ENCODE measurements at regions not wholly inside any gene's neighbourhood (a gene's known extent, or its start where the extent isn't known, plus 50 kb on each side); places are given as distances from the start of the nearest gene placed in this dataset.

DNA sequence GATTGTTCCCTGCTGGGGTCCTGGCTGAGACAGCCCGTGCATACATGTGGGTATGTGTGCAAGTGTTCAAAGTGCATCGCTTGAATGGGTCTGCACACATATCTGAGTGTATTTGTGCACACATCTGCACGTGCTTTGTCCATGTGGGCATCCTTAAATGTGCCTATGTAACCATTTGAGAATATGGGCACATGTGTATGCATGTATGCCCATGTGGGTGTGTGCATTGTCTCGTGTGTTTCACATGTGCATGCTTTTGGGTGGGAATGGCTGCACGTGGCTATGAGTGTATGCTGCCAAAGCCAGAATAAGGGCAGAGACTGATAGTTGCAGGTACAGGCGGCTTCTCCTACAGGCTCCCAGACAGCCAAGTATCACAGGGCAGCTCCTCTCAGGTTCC, 107.3 kb downstream of the LHX2 start:
- ATAC-seq (no peak), DNase-seq (ENCODE audit: low read depth, low spot score) (no peak)
- in situ Hi-C loops (cut with HindIII; ENCODE audit: low pct_unique_long_range_greater_than_20kb, low sequenced_read_pairs) (no loop called here), intact Hi-C loops (cut with micrococcal nuclease; ENCODE audit: unreplicated experiment) (no loop called here)
- no peaks in the 10 kb centered on the region for H3K27me3 ChIP-seq (ENCODE audit: control insufficient read depth, insufficient read depth, low read length)
- POLR2A ChIA-PET = no interaction called here
- no TSS peak for BruUV-seq (replicated peaks)
- no peak overlapping the region for H3K27ac ChIP-seq (ENCODE audit: low read length)
- no peaks in the 10 kb centered on the region for H3K36me3 ChIP-seq (ENCODE audit: control insufficient read depth, insufficient read depth, low read length)
- H3K4me1 ChIP-seq (ENCODE audit: control insufficient read depth, insufficient read depth, low read length) = no peaks in the 10 kb centered on the region
- no peak overlapping the region for H3K4me3 ChIP-seq (ENCODE audit: low read depth in 2 of 2, low read length in 2 of 2)
- CTCF ChIA-PET = no interaction called here
- TF ChIP-seq, protein P1, sequence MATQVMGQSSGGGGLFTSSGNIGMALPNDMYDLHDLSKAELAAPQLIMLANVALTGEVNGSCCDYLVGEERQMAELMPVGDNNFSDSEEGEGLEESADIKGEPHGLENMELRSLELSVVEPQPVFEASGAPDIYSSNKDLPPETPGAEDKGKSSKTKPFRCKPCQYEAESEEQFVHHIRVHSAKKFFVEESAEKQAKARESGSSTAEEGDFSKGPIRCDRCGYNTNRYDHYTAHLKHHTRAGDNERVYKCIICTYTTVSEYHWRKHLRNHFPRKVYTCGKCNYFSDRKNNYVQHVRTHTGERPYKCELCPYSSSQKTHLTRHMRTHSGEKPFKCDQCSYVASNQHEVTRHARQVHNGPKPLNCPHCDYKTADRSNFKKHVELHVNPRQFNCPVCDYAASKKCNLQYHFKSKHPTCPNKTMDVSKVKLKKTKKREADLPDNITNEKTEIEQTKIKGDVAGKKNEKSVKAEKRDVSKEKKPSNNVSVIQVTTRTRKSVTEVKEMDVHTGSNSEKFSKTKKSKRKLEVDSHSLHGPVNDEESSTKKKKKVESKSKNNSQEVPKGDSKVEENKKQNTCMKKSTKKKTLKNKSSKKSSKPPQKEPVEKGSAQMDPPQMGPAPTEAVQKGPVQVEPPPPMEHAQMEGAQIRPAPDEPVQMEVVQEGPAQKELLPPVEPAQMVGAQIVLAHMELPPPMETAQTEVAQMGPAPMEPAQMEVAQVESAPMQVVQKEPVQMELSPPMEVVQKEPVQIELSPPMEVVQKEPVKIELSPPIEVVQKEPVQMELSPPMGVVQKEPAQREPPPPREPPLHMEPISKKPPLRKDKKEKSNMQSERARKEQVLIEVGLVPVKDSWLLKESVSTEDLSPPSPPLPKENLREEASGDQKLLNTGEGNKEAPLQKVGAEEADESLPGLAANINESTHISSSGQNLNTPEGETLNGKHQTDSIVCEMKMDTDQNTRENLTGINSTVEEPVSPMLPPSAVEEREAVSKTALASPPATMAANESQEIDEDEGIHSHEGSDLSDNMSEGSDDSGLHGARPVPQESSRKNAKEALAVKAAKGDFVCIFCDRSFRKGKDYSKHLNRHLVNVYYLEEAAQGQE (IDR thresholded peaks at IDR 0.05; ENCODE audit: insufficient read depth in 1 of 2, low read depth in 2 of 2, low read length in 1 of 2) = no peak
- TF ChIP-seq POLR2AphosphoS5 (IDR thresholded peaks at IDR 0.05; ENCODE audit: low read depth, low read length) (no peak), TCF7L2 (IDR thresholded peaks at IDR 0.05; ENCODE audit: low read depth, low read length) (no peak), SIN3A (IDR thresholded peaks at IDR 0.05; ENCODE audit: borderline replicate concordance, insufficient read depth, low read depth, low read length) (no peak)
- TF ChIP-seq, protein P2, sequence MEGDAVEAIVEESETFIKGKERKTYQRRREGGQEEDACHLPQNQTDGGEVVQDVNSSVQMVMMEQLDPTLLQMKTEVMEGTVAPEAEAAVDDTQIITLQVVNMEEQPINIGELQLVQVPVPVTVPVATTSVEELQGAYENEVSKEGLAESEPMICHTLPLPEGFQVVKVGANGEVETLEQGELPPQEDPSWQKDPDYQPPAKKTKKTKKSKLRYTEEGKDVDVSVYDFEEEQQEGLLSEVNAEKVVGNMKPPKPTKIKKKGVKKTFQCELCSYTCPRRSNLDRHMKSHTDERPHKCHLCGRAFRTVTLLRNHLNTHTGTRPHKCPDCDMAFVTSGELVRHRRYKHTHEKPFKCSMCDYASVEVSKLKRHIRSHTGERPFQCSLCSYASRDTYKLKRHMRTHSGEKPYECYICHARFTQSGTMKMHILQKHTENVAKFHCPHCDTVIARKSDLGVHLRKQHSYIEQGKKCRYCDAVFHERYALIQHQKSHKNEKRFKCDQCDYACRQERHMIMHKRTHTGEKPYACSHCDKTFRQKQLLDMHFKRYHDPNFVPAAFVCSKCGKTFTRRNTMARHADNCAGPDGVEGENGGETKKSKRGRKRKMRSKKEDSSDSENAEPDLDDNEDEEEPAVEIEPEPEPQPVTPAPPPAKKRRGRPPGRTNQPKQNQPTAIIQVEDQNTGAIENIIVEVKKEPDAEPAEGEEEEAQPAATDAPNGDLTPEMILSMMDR (IDR thresholded peaks at IDR 0.05) = no peak
- H3K9me3 ChIP-seq (ENCODE audit: control insufficient read depth, insufficient read depth, low read depth, low read length) = no peaks in the 10 kb centered on the region

DNA sequence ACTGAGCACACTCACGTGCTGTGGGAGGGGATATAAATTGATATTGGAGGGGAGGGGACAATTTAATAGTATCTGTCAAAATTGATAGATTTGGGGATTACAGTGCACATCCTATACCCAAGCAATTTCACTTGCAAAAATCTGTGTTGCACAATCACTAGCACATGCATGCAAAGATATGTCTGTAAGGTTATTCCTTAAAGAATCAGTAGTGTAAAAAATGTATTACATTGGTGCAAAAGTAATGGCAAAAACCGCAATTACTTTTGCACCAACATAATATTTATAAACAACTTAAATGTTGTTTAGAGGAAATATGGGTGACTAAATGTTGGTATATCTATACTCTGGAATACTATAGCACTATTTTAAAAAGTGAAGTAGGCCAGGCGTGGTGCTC, 108.7 kb downstream of the LHX2 start:
- DNase-seq (ENCODE audit: low read depth, low spot score) = no peak
- Histone ChIP-seq H3K4me1 (ENCODE audit: control insufficient read depth, insufficient read depth, low read length) (no peaks in the 10 kb centered on the region), H3K36me3 (ENCODE audit: control insufficient read depth, insufficient read depth, low read length) (no peaks in the 10 kb centered on the region), H3K9me3 (ENCODE audit: control insufficient read depth, insufficient read depth, low read depth, low read length) (no peaks in the 10 kb centered on the region), H3K4me3 (ENCODE audit: low read depth in 2 of 2, low read length in 2 of 2) (no peak overlapping the region), H3K27ac (ENCODE audit: low read length) (no peak overlapping the region), H3K27me3 (ENCODE audit: control insufficient read depth, insufficient read depth, low read length) (no peaks in the 10 kb centered on the region)
- ChIA-PET CTCF (interaction anchor here (0.7 kb wide), 1 partner anchor 14 kb away, joined by 4 read pairs; no protein-coding TSS in a partner anchor), POLR2A (no interaction called here)
- TF ChIP-seq TCF7L2 (IDR thresholded peaks at IDR 0.05; ENCODE audit: low read depth, low read length) (no peak), POLR2AphosphoS5 (IDR thresholded peaks at IDR 0.05; ENCODE audit: low read depth, low read length) (no peak), SIN3A (IDR thresholded peaks at IDR 0.05; ENCODE audit: borderline replicate concordance, insufficient read depth, low read depth, low read length) (no peak)
- TF ChIP-seq, protein P1 (IDR thresholded peaks at IDR 0.05; ENCODE audit: insufficient read depth in 1 of 2, low read depth in 2 of 2, low read length in 1 of 2) = no peak
- TF ChIP-seq, protein P2 (IDR thresholded peaks at IDR 0.05) = no peak
- intact Hi-C loops (cut with micrococcal nuclease; ENCODE audit: unreplicated experiment) = loop anchor here (10.0 kb wide), 1 partner anchor 195 kb away; no protein-coding TSS in a partner anchor
- in situ Hi-C loops (cut with HindIII; ENCODE audit: low pct_unique_long_range_greater_than_20kb, low sequenced_read_pairs) = no loop called here
- no peak for ATAC-seq
- BruUV-seq (replicated peaks) = no TSS peak
